LNCAP (cell line): ENCODE measurements at regions not wholly inside any gene's neighbourhood (a gene's known extent, or its start where the extent isn't known, plus 50 kb on each side); places are given as distances from the start of the nearest gene placed in this dataset.

Experiments used
- CTCF ChIP-seq: fragments of 450-650 bp; IDR thresholded peaks from 2 replicates; pipeline ENCODE4 v1.5.1; 2017; ENCODE audit warnings: mild to moderate bottlenecking

DNA sequence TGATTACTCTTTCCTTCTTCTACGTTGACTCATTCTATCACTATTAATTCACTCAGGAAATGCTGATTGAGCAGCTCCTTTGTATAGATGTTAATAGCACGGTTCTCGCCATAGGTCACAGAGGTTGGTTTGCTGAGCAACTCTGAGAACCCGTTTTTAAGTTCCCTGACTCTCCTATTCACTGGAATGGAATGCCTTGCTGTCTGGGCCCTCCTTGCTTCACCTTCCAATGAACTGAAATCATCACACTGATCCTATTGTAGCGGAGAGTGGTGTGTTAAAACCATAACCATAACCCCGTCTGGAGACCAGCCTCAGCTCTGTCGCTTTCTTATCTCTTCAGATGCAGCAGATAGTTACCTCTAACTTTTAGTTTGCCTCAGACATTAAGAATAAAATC lies 323.6 kb downstream of the GABRB3 start:
- no peak for TF ChIP-seq CTCF

GRCh38 chr15:26443321-26443720 lies 329.5 kb downstream of the GABRB3 start:
- TF ChIP-seq CTCF = no peak

DNA sequence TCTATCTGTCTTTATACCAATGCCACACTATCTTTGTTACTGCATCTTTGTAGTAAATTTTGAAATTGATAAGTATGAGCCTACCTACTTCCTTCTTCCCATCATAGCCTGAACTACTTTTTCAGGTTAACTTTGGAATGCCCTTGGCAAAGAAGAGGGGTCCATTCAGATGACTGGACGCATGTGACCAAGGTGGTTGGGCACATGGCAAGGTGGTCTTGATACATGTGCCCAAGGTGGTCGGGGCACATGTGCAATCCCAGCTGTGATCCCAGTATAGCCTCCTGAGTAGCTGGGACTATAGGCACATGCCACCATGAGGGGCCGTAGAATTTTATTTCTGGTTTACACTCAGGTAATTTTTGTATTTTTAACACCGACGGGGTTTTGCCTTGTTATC lies 330.2 kb downstream of the GABRB3 start:
- no peak for TF ChIP-seq CTCF

GRCh38 chr15:26439681-26440080 lies 333.2 kb downstream of the GABRB3 start:
- TF ChIP-seq CTCF = no peak

DNA sequence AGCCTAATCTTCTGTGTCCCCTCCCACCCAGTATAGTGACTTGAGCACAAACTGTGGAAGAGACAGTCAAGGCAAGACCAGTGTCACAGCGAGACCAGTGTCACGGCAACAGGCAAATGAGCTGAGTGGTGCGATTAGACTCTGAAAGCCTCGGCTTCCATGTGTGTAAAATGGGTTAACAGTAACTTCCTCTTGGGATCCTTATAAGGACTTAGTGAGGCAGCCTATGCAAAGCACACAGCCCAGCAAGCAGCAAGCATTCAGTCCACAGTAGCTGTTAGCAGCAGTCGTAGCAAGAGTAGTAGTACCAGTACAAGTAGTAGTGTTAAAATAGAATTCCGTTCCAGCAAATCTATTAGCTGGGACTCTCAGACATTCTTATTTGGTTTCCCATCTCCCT lies 334.1 kb downstream of the GABRB3 start:
- no peak for TF ChIP-seq CTCF

GRCh38 chr15:26438316-26438715 lies 334.6 kb downstream of the GABRB3 start:
- TF ChIP-seq CTCF = no peak

DNA sequence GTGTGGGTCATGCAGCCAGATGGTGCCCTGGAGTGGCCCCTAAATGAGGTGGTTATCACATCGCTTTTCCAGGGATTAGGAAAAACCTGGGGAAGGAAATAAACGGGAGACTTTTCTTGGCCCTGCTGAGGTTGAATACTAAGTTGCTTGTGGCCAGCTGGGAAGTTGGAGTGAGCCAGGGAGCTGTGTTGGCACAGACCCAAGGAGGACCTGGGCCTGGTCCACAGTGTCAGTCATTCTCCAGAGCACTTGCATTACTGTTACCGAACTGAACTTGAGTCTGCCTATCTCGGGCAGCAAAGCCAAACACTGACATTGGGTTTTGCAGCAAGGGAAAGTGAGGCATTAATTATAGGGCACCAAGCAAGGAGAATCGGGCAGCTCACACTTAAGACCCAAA lies 339.0 kb downstream of the GABRB3 start:
- TF ChIP-seq CTCF = no peak

DNA sequence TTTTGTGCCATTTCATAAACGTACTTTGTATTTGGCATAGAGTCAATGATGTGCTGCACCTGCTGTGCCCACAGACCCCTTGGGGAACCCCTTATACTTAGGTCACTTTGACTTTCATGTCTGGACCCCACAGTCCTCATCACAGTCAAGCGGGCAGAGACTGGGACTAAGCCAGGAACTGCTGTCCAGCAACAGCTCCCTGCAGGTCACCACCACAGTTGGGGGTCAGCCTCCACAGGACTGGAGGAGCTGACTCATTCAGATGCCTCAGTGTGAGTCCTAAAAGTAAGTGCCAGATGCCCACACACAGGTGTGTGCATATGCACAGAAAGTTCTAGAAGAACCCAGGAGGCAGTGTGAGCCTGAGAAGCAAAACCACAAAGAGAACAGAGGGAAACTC lies 339.8 kb downstream of the GABRB3 start:
- TF ChIP-seq CTCF = no peak
